Hypothalamus (tissue), 51 donors: ENCODE measurements at regions not wholly inside any gene's neighbourhood (a gene's known extent, or its start where the extent isn't known, plus 50 kb on each side); places are given as distances from the start of the nearest gene placed in this dataset.

Source experiments
- DNase-seq, 51 donors: peaks; one replicate each; lab custom pipeline; 2025; lab: John Stamatoyannopoulos, UW

DNA sequence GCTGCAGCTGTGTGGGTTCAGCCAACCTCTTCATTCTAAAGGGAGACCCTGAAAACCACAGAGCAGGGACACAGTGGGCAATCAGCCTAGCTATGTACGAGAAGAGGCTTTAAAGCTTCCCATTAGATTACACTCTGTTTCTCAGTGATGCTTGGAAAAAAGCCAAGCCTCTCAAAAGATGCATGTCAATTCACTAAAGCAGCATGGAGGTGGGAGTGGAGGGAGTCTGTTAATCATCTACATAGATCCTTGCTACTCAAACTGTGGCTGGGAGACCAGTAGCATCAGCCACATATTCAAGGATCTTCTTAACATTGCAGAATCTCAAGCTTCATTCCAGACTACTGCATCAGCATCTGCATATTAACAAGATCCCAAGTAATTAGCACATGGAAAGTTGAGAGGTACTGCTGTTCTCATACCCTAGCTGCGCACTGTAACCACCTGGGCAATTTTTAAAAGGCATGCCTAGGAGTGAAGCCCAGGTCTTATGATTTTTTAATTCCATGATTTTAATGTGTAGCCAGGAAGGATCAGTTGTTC is 305.9 kb downstream of the PMP22 start:
- peak in 1 of 51 donors; percentile 0 for DNase-seq

DNA sequence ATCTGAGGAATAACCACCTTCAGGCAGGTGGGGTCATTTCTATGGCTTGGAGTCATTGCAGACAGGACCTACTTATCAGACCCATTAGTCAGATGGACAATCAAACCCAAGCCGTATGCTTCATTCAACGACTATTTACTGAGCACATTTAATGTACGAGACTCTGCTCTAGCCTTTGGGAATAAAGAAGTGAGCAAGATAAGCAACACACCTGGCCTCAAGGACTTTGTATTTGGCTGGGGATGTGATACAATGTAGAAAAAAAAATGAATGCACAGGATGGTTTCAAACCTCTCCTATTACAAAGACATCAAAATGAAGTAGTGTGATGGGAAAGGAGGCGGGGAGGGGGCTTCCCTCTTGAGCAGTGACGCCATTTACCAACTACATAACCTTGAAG is 311.7 kb downstream of the PMP22 start:
- DNase-seq, result no peak

- no peak for DNase-seq
Observed at GRCh38 chr17:14950686-14951085, 314.4 kb downstream of the PMP22 start.

GRCh38 chr17:14950216-14950615 is 314.9 kb downstream of the PMP22 start:
- DNase-seq, result no peak

- DNase-seq, result no peak
Observed at GRCh38 chr17:14947671-14948070, 317.5 kb downstream of the PMP22 start.

GRCh38 chr17:14946481-14946880 is 318.6 kb downstream of the PMP22 start:
- no peak for DNase-seq

DNA sequence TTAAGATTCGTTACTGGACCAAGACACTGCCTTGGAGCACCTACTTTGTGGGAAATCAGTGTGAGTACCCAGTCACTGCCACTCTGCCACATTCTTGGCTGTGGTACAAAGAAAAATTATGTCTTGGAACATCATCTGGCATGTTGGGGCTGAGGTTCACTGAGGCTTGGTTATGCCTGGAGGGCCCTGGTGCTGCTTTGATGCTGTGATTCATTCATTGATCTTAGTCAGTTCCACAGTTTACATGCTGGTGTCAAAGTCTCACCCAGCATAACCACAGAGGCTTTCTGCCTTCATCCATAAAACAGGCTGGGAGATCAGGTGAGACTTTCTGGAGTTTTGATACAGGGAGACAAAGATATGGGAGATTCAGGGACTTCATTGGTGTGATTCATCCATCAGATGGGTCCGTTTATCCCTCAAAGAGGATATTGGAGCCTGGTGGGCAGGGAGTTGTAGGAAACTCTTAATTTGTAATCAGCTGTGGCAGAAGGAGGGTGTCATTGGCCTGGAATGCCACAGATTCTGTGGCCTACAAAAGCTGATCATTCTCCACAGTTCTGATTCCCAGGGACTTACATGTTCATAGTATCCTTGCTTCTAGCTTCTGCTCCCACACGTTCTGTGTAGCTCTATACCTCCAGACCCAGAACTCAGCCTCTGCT is 322.5 kb downstream of the PMP22 start:
- no peak for DNase-seq

DNA sequence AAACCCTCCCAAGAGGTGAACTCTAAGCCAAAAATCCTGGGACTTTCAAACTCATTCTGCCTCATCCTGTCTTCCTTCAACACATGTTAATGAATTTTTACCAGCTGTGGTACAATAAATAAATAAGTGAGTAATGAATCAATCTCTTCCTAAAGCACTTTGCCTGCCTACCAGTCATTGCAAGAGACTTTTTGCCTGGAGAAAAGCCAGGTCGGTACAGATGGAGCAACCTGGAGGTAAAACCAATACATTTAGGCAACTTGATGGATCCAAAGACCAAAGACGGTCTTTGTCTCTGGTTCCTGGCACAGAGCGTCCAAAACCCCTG is 324.2 kb downstream of the PMP22 start:
- DNase-seq, result no peak

- no peak for DNase-seq
Observed at GRCh38 chr17:14940108-14940937, 324.8 kb downstream of the PMP22 start.

DNA sequence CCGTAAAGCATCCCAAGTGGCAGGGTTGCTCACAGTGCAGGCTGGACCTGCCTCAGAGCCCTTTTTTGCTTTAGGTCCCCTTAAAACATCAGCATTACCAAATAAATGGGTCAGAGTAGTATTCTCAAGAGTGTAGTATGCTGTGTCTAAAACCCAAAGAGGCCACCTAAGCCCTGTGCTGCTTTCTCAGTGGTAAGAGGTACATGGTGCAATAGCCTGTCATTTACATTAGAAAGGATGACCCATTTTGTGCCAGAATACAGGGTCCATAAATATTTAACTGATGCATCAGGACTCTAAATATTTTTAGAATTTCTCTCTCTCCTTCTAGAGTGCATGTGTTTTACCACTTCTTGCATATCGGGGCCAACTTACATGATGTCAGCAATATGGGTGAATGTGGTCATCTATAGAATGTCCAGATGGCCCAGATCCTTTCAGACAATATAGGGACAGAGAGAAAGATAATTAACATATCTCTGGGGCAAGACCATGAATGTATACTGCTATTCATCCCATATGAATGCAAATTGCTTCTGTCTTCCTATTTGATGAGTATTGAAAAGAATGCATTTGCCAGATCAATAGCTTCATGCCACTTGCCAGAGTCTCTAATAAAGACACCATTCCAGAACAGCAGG is 329.2 kb downstream of the PMP22 start:
- no peak for DNase-seq

DNA sequence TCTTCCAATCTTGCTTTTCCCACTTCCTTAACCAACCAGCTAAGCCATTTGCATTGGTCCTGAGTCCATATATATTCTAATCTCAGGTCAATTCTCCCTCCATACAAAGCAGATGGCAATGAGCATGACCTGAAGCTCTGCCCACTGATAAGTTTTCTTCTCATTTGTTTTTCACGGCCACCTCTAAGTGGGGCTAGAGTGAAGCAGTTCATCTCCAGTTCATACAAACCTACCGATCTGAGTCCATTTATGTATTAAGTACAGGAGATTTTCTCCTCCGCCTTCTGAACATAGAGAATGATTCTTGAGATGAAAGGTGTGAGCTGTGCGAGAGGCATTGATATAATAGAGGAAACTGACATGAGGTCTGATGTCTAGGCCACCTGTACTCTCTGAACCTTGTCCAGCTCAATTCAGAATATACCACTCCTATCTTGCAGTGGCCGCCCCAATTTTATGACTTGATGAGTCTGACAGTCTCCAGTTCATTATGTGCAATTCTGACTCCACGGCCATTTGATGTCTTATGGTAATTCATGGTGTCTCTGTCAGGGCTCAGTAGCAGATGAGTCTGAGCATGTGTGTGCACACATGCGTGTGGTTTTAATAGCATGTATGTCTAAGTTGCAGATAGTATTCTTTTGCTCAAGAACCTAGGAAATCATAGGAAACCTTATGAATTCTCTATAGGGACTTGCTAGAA is 329.8 kb downstream of the PMP22 start:
- no peak for DNase-seq

GRCh38 chr17:14933676-14934075 is 331.4 kb downstream of the PMP22 start:
- no peak for DNase-seq

- peak in 19 of 51 donors; percentile 2 to 75 (median 30) for DNase-seq
Observed at GRCh38 chr17:14926526-14927122, 338.5 kb downstream of the PMP22 start.

GRCh38 chr17:14926073-14926472 is 339.1 kb downstream of the PMP22 start:
- no peak for DNase-seq

DNA sequence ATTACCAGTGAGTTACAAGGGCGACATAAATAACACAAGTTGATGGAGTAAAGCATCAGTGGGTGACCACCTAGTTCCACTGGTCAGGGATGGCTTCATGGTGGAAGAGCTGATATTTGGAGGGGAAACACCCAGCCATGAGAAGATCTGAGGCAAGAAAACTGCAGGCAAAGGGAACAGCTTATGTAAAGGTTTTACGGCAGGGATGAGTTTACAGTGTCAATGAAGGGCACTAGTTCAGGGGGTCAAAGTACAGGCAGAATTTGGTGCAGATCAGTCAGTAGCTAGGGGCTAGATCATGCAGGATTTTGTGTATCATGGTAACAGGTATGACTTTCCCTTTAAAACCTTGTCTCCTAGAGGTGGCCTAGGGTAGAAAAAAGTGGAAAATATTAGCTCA is 339.6 kb downstream of the PMP22 start:
- no peak for DNase-seq

- no peak for DNase-seq
Observed at GRCh38 chr17:14923981-14924380, 341.1 kb downstream of the PMP22 start.

DNA sequence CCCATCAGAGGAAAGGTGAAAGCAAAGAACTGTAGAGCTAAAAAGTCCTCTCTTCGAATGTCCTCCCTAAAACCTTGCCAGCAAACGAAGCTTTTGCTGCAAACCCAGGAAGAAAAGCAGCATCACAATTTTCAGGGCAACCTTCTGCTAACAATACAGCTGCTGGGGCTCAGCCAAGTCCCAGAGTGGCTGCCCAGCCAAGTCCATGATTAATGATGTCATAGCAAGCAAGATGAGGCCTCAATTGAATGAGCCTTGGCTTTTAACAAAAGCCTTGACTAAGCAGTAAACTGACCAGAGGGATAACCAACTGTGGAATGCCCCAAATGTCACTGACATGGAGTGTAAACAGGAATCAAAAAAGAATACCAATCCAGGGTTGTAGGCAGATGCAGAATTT is 342.7 kb downstream of the PMP22 start:
- peak in 28 of 51 donors; percentile 3 to 67 (median 30) for DNase-seq

GRCh38 chr17:14921936-14922335 is 343.2 kb downstream of the PMP22 start:
- DNase-seq, result no peak

DNA sequence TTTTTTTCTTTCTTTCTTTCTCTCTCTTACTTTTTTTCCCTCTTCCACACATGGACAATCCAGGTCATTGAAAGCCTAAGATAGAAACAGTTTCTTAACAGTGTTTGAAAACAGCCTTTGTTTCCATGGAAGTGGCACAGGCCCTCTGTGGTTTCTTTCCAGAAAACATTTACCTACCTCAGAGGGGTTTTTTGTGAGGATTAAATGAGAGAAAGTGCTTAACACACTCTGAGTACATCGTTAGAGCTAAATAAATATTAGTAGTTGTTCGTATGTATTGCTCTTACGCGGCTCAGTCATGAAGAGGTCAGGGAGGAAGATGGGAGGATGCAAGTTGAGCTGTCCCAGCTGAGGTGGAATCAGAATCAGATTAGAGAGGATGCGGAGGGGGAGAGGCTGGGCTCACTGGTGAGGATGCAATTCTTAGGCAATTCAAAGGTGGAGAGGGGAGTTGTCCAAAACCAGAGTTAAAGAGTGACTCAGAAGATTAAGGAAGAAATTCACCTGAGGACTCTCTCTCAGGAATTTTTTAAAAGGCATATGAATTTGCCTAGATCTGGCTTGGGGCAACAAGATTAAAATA is 345.4 kb downstream of the PMP22 start:
- no peak for DNase-seq

DNA sequence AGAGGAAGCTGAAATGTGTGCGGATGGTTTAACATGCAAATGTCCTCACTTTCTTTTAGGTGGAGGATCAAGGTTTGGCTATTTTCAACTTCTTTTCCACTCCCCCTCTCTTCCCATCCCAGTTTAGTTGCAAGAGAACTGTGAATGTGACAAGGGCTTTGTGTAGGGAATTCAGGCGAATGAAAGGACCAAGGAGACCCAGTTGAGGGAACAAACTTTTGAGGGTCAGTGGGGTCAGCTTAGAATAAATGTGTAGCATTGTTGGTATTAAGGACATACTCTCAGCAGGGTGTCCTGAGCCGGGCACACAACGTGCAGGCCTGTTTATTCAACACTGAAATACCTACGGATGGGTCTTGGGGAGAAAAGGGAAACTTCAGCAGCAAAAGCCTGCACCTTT is 346.0 kb downstream of the PMP22 start:
- no peak for DNase-seq
